ELF-1 (cell line): ENCODE measurements at regions not wholly inside any gene's neighbourhood (a gene's known extent, or its start where the extent isn't known, plus 50 kb on each side); places are given as distances from the start of the nearest gene placed in this dataset.

Experiments used
- DNase-seq: peaks from one replicate; pipeline ENCODE4 v3.0.0-alpha.2; 2016; ENCODE audit warnings: low read depth, low spot score

GRCh38 chr2:51401546-51401945, 369.6 kb upstream of the NRXN1 start:
- DNase-seq, result no peak

- DNase-seq, result no peak
Observed at GRCh38 chr2:51387235-51387634, 355.3 kb upstream of the NRXN1 start.

GRCh38 chr2:51379997-51380396, 348.1 kb upstream of the NRXN1 start:
- DNase-seq, result no peak

GRCh38 chr2:51368250-51368649, 336.3 kb upstream of the NRXN1 start:
- no peak for DNase-seq

- DNase-seq, result no peak
Observed at GRCh38 chr2:51350100-51350499, 318.2 kb upstream of the NRXN1 start.

- no peak for DNase-seq
Observed at GRCh38 chr2:51344886-51345285, 313.0 kb upstream of the NRXN1 start.

- DNase-seq, result no peak
Observed at GRCh38 chr2:51335087-51336058, 303.4 kb upstream of the NRXN1 start.

GRCh38 chr2:51329512-51329911, 297.6 kb upstream of the NRXN1 start:
- DNase-seq, result no peak

GRCh38 chr2:51324051-51324450, 292.1 kb upstream of the NRXN1 start:
- no peak for DNase-seq

- DNase-seq, result no peak
Observed at GRCh38 chr2:51322613-51323012, 290.7 kb upstream of the NRXN1 start.

GRCh38 chr2:51304311-51304710, 272.4 kb upstream of the NRXN1 start:
- DNase-seq, result no peak

GRCh38 chr2:51301381-51301780, 269.4 kb upstream of the NRXN1 start:
- DNase-seq, result no peak

- no peak for DNase-seq
Observed at GRCh38 chr2:51299370-51299769, 267.4 kb upstream of the NRXN1 start.

- no peak for DNase-seq
Observed at GRCh38 chr2:51297488-51297887, 265.6 kb upstream of the NRXN1 start.

- DNase-seq, result no peak
Observed at GRCh38 chr2:51293566-51294200, 261.8 kb upstream of the NRXN1 start.

GRCh38 chr2:51291762-51292551, 260.0 kb upstream of the NRXN1 start:
- DNase-seq, result no peak

GRCh38 chr2:51290725-51291124, 258.8 kb upstream of the NRXN1 start:
- no peak for DNase-seq

GRCh38 chr2:51289045-51289444, 257.1 kb upstream of the NRXN1 start:
- no peak for DNase-seq

- DNase-seq, result peak; percentile 2
Observed at GRCh38 chr2:51268191-51268590, 236.3 kb upstream of the NRXN1 start.

- no peak for DNase-seq
Observed at GRCh38 chr2:51265539-51265938, 233.6 kb upstream of the NRXN1 start.

- DNase-seq, result no peak
Observed at GRCh38 chr2:51263951-51264350, 232.0 kb upstream of the NRXN1 start.

GRCh38 chr2:51263101-51263500, 231.2 kb upstream of the NRXN1 start:
- DNase-seq, result peak; percentile 38
